Peyer's patch (tissue), 4 donors: ENCODE measurements at regions not wholly inside any gene's neighbourhood (a gene's known extent, or its start where the extent isn't known, plus 50 kb on each side); places are given as distances from the start of the nearest gene placed in this dataset.

Experiments used
- DNase-seq, 3 donors: peaks; one replicate each; pipeline ENCODE4 v3.0.0-alpha.2; 2017 to 2019
- H3K27ac ChIP-seq, 4 donors: fragments of 200-600 bp; sonication (generic); one replicate each; pipeline ENCODE4 v1.5.1; 2016 to 2019
- H3K27me3 ChIP-seq, 2 donors: fragments of 200-600 bp; sonication (generic); one replicate each; pipeline ENCODE4 v1.5.1; 2019
- H3K36me3 ChIP-seq, 3 donors: fragments of 200-600 bp; sonication (generic); one replicate each; pipeline ENCODE4 v1.5.1; 2016 to 2019
- H3K4me1 ChIP-seq, 4 donors: fragments of 200-600 bp; sonication (generic); one replicate each; pipeline ENCODE4 v1.5.1; 2016 to 2019
- H3K4me3 ChIP-seq, 4 donors: fragments of 200-600 bp; sonication (generic); 1 replicate in 3 of 4; 2 replicates in 1 of 4; pipeline ENCODE4 v1.5.1; 2016 to 2019; ENCODE audit warnings: mild to moderate bottlenecking in 1 of 4
- H3K9me3 ChIP-seq, 4 donors: fragments of 200-600 bp; sonication (generic); one replicate each; pipeline ENCODE4 v1.5.1; 2016 to 2019; ENCODE audit warnings: mild to moderate bottlenecking in 1 of 4
- CTCF ChIP-seq, 6 experiments: fragments of 450-650 bp in 4 of 6; fragments of 200-600 bp in 2 of 6; sonication (generic) in 1 of 6; IDR thresholded peaks; one replicate each; pipeline ENCODE4 v1.5.1; 2017 to 2019; ENCODE audit warnings: antibody characterized with exemption in 6 of 6, mild to moderate bottlenecking in 3 of 6, moderate library complexity in 1 of 6
- POLR2A ChIP-seq, 2 donors: fragments of 450-650 bp; IDR thresholded peaks; one replicate each; pipeline ENCODE4 v1.5.1; 2017; ENCODE audit warnings: antibody characterized with exemption in 2 of 2, mild to moderate bottlenecking in 2 of 2, moderate library complexity in 2 of 2

- H3K4me3 ChIP-seq: no peak overlapping the region
- H3K27ac ChIP-seq: no peak overlapping the region
- no peaks in the 10 kb centered on the region for H3K27me3 ChIP-seq
- no peaks in the 10 kb centered on the region for H3K4me1 ChIP-seq
- TF ChIP-seq CTCF (IDR thresholded peaks at IDR 0.05): no peak
- TF ChIP-seq POLR2A (IDR thresholded peaks at IDR 0.05): no peak
- no peaks in the 10 kb centered on the region for H3K9me3 ChIP-seq
- no peak for DNase-seq
- H3K36me3 ChIP-seq: no peaks in the 10 kb centered on the region
Measured at GRCh38 chr6:155656024-155656423, 200.4 kb upstream of the NOX3 start.

GRCh38 chr6:155654474-155654873 is 198.8 kb upstream of the NOX3 start:
- H3K36me3 ChIP-seq: no peaks in the 10 kb centered on the region
- TF ChIP-seq CTCF (IDR thresholded peaks at IDR 0.05) (no peak), POLR2A (IDR thresholded peaks at IDR 0.05) (no peak)
- no peaks in the 10 kb centered on the region for H3K27me3 ChIP-seq
- no peaks in the 10 kb centered on the region for H3K4me1 ChIP-seq
- no peaks in the 10 kb centered on the region for H3K9me3 ChIP-seq
- H3K27ac ChIP-seq: no peak overlapping the region
- DNase-seq: no peak
- H3K4me3 ChIP-seq: no peak overlapping the region

- no peak for DNase-seq
- Histone ChIP-seq H3K9me3 (no peaks in the 10 kb centered on the region), H3K4me3 (no peak overlapping the region)
Measured at GRCh38 chr6:155648301-155648700, 192.7 kb upstream of the NOX3 start.

GRCh38 chr6:155647354-155647753 is 191.7 kb upstream of the NOX3 start:
- TF ChIP-seq CTCF (IDR thresholded peaks at IDR 0.05): no peak
- TF ChIP-seq POLR2A (IDR thresholded peaks at IDR 0.05): no peak
- Histone ChIP-seq H3K4me3 (no peak overlapping the region), H3K4me1 (no peaks in the 10 kb centered on the region), H3K27me3 (no peaks in the 10 kb centered on the region), H3K36me3 (no peaks in the 10 kb centered on the region), H3K27ac (no peak overlapping the region), H3K9me3 (no peaks in the 10 kb centered on the region)
- DNase-seq: no peak

More at GRCh38 chr6:155648301-155648700, 192.7 kb upstream of the NOX3 start:
- Histone ChIP-seq H3K36me3 (no peaks in the 10 kb centered on the region), H3K27ac (no peak overlapping the region), H3K4me1 (no peaks in the 10 kb centered on the region), H3K27me3 (no peaks in the 10 kb centered on the region)
- TF ChIP-seq POLR2A (IDR thresholded peaks at IDR 0.05) (no peak), CTCF (IDR thresholded peaks at IDR 0.05) (no peak)

GRCh38 chr6:155646443-155646842 is 190.8 kb upstream of the NOX3 start:
- no peaks in the 10 kb centered on the region for H3K36me3 ChIP-seq
- H3K27me3 ChIP-seq: no peaks in the 10 kb centered on the region
- no peak for DNase-seq
- no peak overlapping the region for H3K27ac ChIP-seq
- no peak for TF ChIP-seq POLR2A (IDR thresholded peaks at IDR 0.05)
- TF ChIP-seq CTCF (IDR thresholded peaks at IDR 0.05): no peak
- H3K9me3 ChIP-seq: no peaks in the 10 kb centered on the region
- H3K4me3 ChIP-seq: no peak overlapping the region
- no peaks in the 10 kb centered on the region for H3K4me1 ChIP-seq

- Histone ChIP-seq H3K27me3 (no peaks in the 10 kb centered on the region), H3K4me1 (no peaks in the 10 kb centered on the region), H3K9me3 (no peaks in the 10 kb centered on the region), H3K27ac (no peak overlapping the region), H3K36me3 (no peaks in the 10 kb centered on the region), H3K4me3 (no peak overlapping the region)
- TF ChIP-seq POLR2A (IDR thresholded peaks at IDR 0.05) (no peak), CTCF (IDR thresholded peaks at IDR 0.05) (no peak)
- DNase-seq: no peak
Measured at GRCh38 chr6:155645325-155645724, 189.7 kb upstream of the NOX3 start.
